GM18868 (cell line): ENCODE measurements at regions not wholly inside any gene's neighbourhood (a gene's known extent, or its start where the extent isn't known, plus 50 kb on each side); places are given as distances from the start of the nearest gene placed in this dataset.
A peak's percentile ranks its signal among the peaks of the same experiment; 100 is the strongest.

ENCODE experiments used
- ATAC-seq: cut with Tn5 transposase; IDR thresholded peaks from one replicate; pipeline ENCODE4 v1.9.1; 2021; ENCODE audit warnings: mild to moderate bottlenecking, moderate library complexity; ENCODE audit not compliant: unreplicated experiment

DNA sequence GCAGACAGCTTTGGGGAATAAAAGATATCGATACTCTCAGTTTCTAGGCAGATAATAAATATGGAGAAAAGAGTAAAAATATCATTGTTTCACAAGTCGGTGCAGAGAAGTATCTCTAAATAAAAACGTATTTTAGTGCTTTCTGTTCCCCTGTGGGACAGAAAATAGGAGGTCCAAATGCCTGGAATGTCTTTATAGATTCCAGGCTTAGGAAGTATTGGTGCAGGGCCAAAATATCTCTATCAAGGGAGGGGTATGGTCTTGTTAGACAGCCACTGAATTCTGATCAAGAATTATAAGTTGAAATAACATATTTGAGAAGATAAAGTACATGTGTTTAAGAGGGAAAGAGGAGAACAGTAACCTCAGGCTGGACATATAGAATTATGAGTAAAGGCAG lies 596.4 kb downstream of the PCDH18 start:
- no peak for ATAC-seq

DNA sequence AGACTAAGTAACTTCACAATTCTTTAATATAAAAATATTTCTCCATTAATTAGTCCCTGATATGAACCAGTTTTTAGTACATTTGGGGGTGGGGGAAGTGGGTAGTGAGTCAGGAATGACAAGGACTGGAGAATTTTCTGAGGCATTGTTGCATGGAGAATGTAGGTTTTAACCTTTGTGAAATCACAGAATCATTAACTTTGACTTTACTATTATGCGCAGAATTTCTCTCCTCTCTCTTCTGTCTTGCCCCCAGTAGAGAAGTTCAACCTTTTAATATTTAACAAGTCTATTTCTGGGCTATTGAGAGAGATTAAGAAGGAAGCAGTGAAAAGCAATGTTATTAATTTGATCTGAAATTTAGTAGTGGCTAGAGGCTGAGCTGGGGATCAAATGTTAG lies 597.0 kb downstream of the PCDH18 start:
- no peak for ATAC-seq

GRCh38 chr4:136934601-136935000 lies 597.7 kb downstream of the PCDH18 start:
- ATAC-seq = no peak

- no peak for ATAC-seq
Observed at GRCh38 chr4:136931781-136932180, 600.5 kb downstream of the PCDH18 start.

GRCh38 chr4:136928957-136929411 lies 603.3 kb downstream of the PCDH18 start:
- no peak for ATAC-seq

DNA sequence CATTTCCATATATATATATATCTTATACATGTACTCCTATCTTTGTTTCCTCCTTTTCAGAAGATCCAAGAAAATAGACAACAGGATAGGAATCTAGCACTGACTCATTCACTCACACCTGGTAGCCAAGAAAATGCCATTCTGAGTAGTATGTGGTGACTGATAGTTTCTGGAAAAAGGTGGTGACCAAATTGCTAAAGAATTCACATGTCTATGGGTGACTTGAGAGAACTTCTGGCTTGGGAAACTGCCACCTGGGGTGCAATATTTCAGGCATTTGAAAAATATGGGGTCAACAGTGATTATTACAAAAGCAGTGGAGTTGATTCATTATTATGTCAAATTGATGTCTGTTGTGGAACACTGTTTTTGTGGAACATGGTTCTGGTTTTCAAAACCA lies 605.1 kb downstream of the PCDH18 start:
- no peak for ATAC-seq

DNA sequence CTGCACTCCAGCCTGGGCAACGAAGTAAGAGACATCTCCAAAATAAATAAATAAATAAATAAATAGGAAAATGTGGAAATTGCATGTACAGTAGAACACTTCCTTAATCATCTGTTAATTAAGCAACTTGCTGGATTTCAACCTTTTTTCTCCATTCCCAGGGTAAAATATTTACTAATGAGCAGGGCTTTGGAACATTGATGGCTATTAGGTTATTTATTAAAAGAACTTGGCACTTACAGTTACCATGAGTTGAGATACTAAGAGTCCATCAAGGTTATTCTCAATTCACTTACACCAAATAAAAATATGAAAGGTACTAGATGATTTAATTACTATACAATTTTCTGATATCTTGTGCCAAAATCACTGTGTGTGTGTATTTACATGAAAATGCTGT lies 607.1 kb downstream of the PCDH18 start:
- ATAC-seq = no peak

DNA sequence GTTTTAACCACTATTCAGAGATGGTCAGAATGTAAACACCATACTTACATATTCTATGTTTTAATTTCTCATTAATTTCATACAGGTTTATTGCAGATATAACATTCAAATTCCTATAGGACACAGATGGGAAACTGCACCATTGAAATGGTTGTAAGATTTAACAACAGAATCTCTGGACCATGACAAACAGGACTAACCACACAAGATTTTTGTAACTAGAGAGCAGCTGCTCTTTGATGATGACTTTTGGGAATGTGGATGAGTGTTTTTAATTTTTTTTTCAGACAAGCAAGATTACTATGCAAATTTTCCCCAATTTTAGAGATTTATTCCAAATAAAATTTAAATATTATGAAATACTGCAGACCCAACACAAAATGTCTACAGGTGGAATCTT lies 610.2 kb downstream of the PCDH18 start:
- no peak for ATAC-seq

- ATAC-seq = no peak
Observed at GRCh38 chr4:136920092-136920881, 612.0 kb downstream of the PCDH18 start.

GRCh38 chr4:136918772-136919171 lies 613.5 kb downstream of the PCDH18 start:
- no peak for ATAC-seq

GRCh38 chr4:136917312-136918110 lies 614.8 kb downstream of the PCDH18 start:
- no peak for ATAC-seq

DNA sequence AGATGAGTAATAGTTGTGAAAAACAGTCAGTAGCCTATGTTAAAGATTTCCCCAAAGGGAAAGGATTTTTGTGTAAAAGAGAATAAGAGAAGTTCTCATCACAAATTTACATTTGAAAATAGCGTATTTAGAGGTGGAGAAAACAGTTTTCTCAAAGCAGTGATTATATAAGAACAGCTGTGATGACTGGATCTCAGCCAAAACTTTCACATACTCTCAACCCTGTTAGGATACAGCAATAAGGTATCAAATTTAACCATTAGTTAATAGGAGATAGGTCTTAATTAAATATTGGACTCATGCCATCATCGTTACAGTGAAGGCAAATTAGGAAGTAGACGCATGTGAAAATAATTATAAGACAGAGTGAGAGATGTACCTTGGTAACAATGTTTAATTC lies 622.7 kb downstream of the PCDH18 start:
- no peak for ATAC-seq

DNA sequence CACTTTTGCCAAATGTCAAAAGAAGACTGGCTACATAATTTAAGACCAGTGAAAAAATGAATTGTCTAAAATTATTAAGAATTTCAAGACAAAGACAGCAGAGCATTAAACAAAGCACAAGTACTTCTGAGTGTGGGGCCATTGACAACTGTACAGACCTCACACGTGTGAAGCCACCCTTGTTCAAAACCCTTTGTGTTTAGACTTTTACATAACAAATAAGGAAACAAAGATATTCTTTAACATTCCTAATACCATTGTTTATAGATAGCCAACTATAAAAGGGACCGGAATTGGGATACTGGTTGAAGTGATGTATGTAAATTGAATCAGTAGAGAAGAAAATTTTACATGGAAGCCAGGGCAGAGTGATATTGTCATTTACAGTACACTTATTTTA lies 624.2 kb downstream of the PCDH18 start:
- ATAC-seq = no peak

GRCh38 chr4:136900696-136901095 lies 631.6 kb downstream of the PCDH18 start:
- no peak for ATAC-seq

- no peak for ATAC-seq
Observed at GRCh38 chr4:136898590-136899248, 633.6 kb downstream of the PCDH18 start.

DNA sequence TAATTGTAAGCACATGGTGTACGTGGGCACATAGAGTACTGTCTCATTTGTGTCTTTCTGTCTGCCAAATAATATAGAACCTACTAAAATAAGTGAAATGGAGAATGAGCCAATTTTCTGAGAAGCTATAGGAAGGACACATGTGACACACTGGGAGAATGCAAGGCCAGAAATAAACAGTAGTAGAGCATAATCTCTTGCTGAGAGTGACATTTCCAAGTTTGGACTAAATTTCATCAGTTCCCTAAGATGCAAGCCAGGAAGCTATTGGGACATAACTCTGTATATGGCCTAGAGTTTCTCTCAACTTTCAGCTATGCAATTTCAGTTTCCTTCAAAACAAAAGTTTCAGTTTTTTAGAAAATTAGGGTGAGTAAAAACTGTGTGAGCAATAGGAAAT lies 638.7 kb downstream of the PCDH18 start:
- ATAC-seq = no peak

DNA sequence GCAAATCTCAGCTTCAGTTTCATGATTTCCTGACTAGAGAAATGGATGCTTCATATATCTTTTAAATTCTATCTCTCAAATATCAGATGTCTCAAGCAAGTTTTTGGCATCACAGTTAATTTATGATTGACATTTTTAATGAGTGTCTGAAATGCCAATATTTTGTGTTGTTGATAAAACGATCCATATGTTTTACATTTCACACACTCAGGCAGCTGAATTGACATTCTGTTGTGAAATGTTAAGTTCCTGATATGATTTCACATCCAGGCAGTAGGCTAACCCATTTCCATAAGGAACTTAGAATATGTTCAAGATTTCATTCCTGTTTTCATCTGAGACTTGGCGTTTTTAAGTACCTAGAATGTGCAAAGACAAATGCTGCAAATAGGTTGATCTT lies 650.6 kb downstream of the PCDH18 start:
- ATAC-seq = no peak

DNA sequence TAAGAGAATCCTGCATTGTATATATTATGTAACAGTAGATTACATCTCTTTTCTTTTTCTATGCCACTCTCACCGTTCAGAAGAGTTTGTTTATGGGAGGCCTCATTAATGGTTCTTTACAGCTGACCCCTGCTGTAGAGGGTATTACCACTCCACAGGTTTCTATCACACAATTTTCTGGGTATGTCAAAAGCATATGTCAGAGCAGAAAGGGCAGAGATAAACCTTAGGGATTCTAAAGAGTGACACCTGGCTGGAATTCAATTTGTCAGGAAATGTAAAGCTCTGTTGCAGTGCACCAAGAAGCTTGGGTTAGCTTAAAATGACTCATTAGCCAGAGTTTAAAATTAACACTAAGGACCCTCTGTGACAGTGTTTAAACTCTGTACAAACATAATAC lies 658.7 kb downstream of the PCDH18 start:
- ATAC-seq = no peak

DNA sequence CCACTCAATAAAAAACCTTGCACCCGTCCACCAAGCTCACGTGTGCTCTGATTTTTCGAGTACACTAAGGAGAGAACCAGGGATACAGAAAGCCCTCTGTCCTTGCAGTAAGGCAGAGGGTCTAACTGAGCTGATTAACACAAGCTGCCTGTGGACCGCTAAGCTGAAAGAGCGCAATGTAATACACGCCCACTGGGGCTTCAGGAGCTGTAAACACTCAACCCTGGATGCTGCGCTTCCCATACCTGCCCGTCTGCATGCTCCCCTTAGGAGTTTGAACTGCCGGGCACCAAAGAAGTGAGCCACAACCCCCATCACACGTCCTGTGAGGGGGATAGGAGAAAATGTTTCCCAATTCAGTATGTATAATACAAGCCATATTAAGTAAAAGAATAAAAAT lies 664.8 kb downstream of the PCDH18 start:
- ATAC-seq = no peak

- no peak for ATAC-seq
Observed at GRCh38 chr4:136865526-136865925, 666.8 kb downstream of the PCDH18 start.

DNA sequence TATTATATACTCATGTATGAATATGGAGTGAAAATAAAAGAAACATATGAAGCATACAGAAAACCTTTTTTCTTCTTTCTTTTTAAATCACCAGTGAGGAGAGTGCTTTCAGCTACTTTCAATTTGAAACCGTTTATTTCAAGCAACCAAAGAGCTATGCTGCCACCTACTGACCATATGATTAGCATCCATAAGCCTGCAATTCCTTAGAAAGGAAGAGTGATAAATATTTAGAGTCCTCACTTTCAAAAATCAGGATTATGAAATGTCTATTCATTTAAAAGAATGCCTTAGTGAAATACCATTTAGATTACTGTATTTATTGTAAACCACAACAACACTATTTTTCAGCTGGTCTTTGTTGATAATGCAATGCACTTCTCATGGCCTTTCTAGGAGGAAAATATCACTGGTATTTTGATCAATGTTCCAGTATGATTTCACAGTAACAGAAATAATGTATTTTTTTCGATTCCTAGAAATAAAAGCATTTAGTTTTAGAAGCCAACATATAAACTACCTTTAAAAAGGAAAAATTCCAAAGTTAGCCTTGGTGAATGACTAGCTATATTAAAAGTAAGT lies 667.6 kb downstream of the PCDH18 start:
- ATAC-seq = peak; percentile 88
